Activated naive CD4-positive, alpha-beta T cell treated with anti-CD3 and anti-CD28 coated beads, Interleukin-2, amount 50 U/mL, for 72 hours (primary cell): ENCODE measurements at regions not wholly inside any gene's neighbourhood (a gene's known extent, or its start where the extent isn't known, plus 50 kb on each side); places are given as distances from the start of the nearest gene placed in this dataset.
A peak's percentile ranks its signal among the peaks of the same experiment; 100 is the strongest.
"Not testable (repeated sequence)": the region's sequence is repeated elsewhere in the genome, so short reads cannot be mapped to it uniquely, and the experiment has no call there.

Experiments used
- ATAC-seq, 2 donors: fragments of 150-1000 bp; cut with Tn5 transposase; 2 replicates each; pipeline ENCODE4 v1.10.0; 2021; ENCODE audit warnings: mild to moderate bottlenecking in 2 of 2, moderate library complexity in 2 of 2
- DNase-seq, 2 donors: peaks; one replicate each; pipeline ENCODE4 v3.0.0; 2021 to 2022; ENCODE audit warnings: low spot score in 2 of 2
- H3K27ac Mint-ChIP-seq, 2 donors: one replicate each; pipeline ENCODE4 v1.8.0; 2022; ENCODE audit warnings: mild to moderate bottlenecking in 2 of 2, mixed read lengths in 2 of 2
- H3K36me3 Mint-ChIP-seq, 2 donors: one replicate each; pipeline ENCODE4 v1.8.0; 2022; ENCODE audit warnings: mixed read lengths in 2 of 2
- H3K9me3 Mint-ChIP-seq, 2 donors: one replicate each; pipeline ENCODE4 v1.8.0; 2022; ENCODE audit warnings: mixed read lengths in 2 of 2

GRCh38 chr12:34249271-34249670 lies 227.0 kb downstream of the ALG10 start:
- Mint-ChIP-seq H3K9me3 (no peaks in the 10 kb centered on the region), H3K36me3 (no peaks in the 10 kb centered on the region), H3K27ac (no peak overlapping the region)
- ATAC-seq (no peak), DNase-seq (no peak)

- not testable (repeated sequence) for H3K27ac Mint-ChIP-seq, ATAC-seq, H3K36me3 Mint-ChIP-seq, H3K9me3 Mint-ChIP-seq, DNase-seq
Observed at GRCh38 chr12:34251879-34252278, 229.6 kb downstream of the ALG10 start.

GRCh38 chr12:34253674-34254073 lies 231.4 kb downstream of the ALG10 start:
- no peak for ATAC-seq
- no peaks in the 10 kb centered on the region for H3K36me3 Mint-ChIP-seq
- no peak overlapping the region for H3K27ac Mint-ChIP-seq
- DNase-seq = no peak
- no peaks in the 10 kb centered on the region for H3K9me3 Mint-ChIP-seq

GRCh38 chr12:34257093-34257492 lies 234.8 kb downstream of the ALG10 start:
- H3K36me3 Mint-ChIP-seq = no peaks in the 10 kb centered on the region
- no peak for DNase-seq
- H3K9me3 Mint-ChIP-seq = peaks cover 0 to 3% of the 10 kb centered on the region in 2 donors
- no peak for ATAC-seq
- H3K27ac Mint-ChIP-seq = no peak overlapping the region

- not testable (repeated sequence) for ATAC-seq
Observed at GRCh38 chr12:34262140-34262539, 239.8 kb downstream of the ALG10 start.

GRCh38 chr12:34264110-34264509 lies 241.8 kb downstream of the ALG10 start:
- peaks cover 8 to 23% of the 10 kb centered on the region in 2 donors for H3K9me3 Mint-ChIP-seq
- no peaks in the 10 kb centered on the region for H3K36me3 Mint-ChIP-seq
- ATAC-seq (no peak), DNase-seq (no peak)
- no peak overlapping the region for H3K27ac Mint-ChIP-seq

More at GRCh38 chr12:34262140-34262539, 239.8 kb downstream of the ALG10 start:
- DNase-seq, H3K36me3 Mint-ChIP-seq, H3K27ac Mint-ChIP-seq: not testable (repeated sequence)
- H3K9me3 Mint-ChIP-seq = peaks cover 8 to 18% of the 10 kb centered on the region in 2 donors

- not testable (repeated sequence) for DNase-seq, ATAC-seq, H3K36me3 Mint-ChIP-seq, H3K9me3 Mint-ChIP-seq, H3K27ac Mint-ChIP-seq
Observed at GRCh38 chr12:34273703-34274102, 251.4 kb downstream of the ALG10 start.

- Mint-ChIP-seq H3K27ac (no peak overlapping the region), H3K36me3 (no peaks in the 10 kb centered on the region), H3K9me3 (peaks cover 5 to 6% of the 10 kb centered on the region in 2 donors)
- ATAC-seq (no peak), DNase-seq (no peak)
Observed at GRCh38 chr12:34275129-34275528, 252.8 kb downstream of the ALG10 start.

GRCh38 chr12:34286483-34286882 lies 264.2 kb downstream of the ALG10 start:
- Mint-ChIP-seq H3K27ac (no peak overlapping the region), H3K36me3 (peaks cover 37 to 52% of the 10 kb centered on the region in 2 donors), H3K9me3 (peaks cover 28 to 30% of the 10 kb centered on the region in 2 donors)
- DNase-seq (no peak), ATAC-seq (no peak)

GRCh38 chr12:34286934-34287333 lies 264.6 kb downstream of the ALG10 start:
- H3K36me3 Mint-ChIP-seq = peaks cover 37 to 53% of the 10 kb centered on the region in 2 donors
- peaks cover 28 to 30% of the 10 kb centered on the region in 2 donors for H3K9me3 Mint-ChIP-seq
- no peak overlapping the region for H3K27ac Mint-ChIP-seq
- no peak for ATAC-seq
- no peak for DNase-seq

- no peak overlapping the region for H3K27ac Mint-ChIP-seq
- H3K36me3 Mint-ChIP-seq = peaks cover 37 to 57% of the 10 kb centered on the region in 2 donors
- ATAC-seq (no peak), DNase-seq (no peak)
- H3K9me3 Mint-ChIP-seq = peaks cover 32 to 35% of the 10 kb centered on the region in 2 donors
Observed at GRCh38 chr12:34287437-34287836, 265.1 kb downstream of the ALG10 start.

GRCh38 chr12:34287986-34288962 lies 266.0 kb downstream of the ALG10 start:
- Mint-ChIP-seq H3K27ac (no peak overlapping the region), H3K36me3 (peaks cover 45 to 66% of the 10 kb centered on the region in 2 donors), H3K9me3 (peaks cover 39 to 41% of the 10 kb centered on the region in 2 donors)
- peak in 1 of 2 donors; percentile 26 for DNase-seq
- no peak for ATAC-seq

- DNase-seq = peak in 1 of 2 donors; percentile 23
- peaks cover 52 to 73% of the 10 kb centered on the region in 2 donors for H3K36me3 Mint-ChIP-seq
- no peak for ATAC-seq
- H3K27ac Mint-ChIP-seq = no peak overlapping the region
- peaks cover 43 to 47% of the 10 kb centered on the region in 2 donors for H3K9me3 Mint-ChIP-seq
Observed at GRCh38 chr12:34288963-34289345, 266.7 kb downstream of the ALG10 start.

- ATAC-seq (no peak), DNase-seq (peak in 1 of 2 donors; percentile 26)
- Mint-ChIP-seq H3K36me3 (peaks cover 54 to 80% of the 10 kb centered on the region in 2 donors), H3K27ac (no peak overlapping the region), H3K9me3 (peaks cover 46 to 54% of the 10 kb centered on the region in 2 donors)
Observed at GRCh38 chr12:34289431-34290380, 267.4 kb downstream of the ALG10 start.

GRCh38 chr12:34290381-34290995 lies 268.2 kb downstream of the ALG10 start:
- Mint-ChIP-seq H3K36me3 (peaks cover 61 to 87% of the 10 kb centered on the region in 2 donors), H3K27ac (no peak overlapping the region), H3K9me3 (peaks cover 51 to 59% of the 10 kb centered on the region in 2 donors)
- ATAC-seq = no peak
- DNase-seq = no peak

- Mint-ChIP-seq H3K27ac (no peak overlapping the region), H3K36me3 (peaks cover 58 to 87% of the 10 kb centered on the region in 2 donors), H3K9me3 (peaks cover 48 to 57% of the 10 kb centered on the region in 2 donors)
- DNase-seq (no peak), ATAC-seq (no peak)
Observed at GRCh38 chr12:34291001-34291400, 268.7 kb downstream of the ALG10 start.
